GM19023 (cell line): ENCODE measurements at regions not wholly inside any gene's neighbourhood (a gene's known extent, or its start where the extent isn't known, plus 50 kb on each side); places are given as distances from the start of the nearest gene placed in this dataset.

Source experiments
- ATAC-seq: cut with Tn5 transposase; IDR thresholded peaks from one replicate; pipeline ENCODE4 v1.9.1; 2021; ENCODE audit warnings: mild to moderate bottlenecking, moderate library complexity; ENCODE audit not compliant: unreplicated experiment

GRCh38 chr4:135238940-135239339 is 1037.4 kb upstream of the PABPC4L start:
- ATAC-seq, result no peak

GRCh38 chr4:135236048-135236447 is 1034.5 kb upstream of the PABPC4L start:
- no peak for ATAC-seq

GRCh38 chr4:135227842-135228241 is 1026.3 kb upstream of the PABPC4L start:
- ATAC-seq, result no peak

GRCh38 chr4:135225551-135225950 is 1024.0 kb upstream of the PABPC4L start:
- ATAC-seq, result no peak

- no peak for ATAC-seq
Observed at GRCh38 chr4:135210341-135210740, 1008.8 kb upstream of the PABPC4L start.

- ATAC-seq, result no peak
Observed at GRCh38 chr4:135207531-135207930, 1005.9 kb upstream of the PABPC4L start.

- no peak for ATAC-seq
Observed at GRCh38 chr4:135204311-135204710, 1002.7 kb upstream of the PABPC4L start.

- no peak for ATAC-seq
Observed at GRCh38 chr4:135201081-135201480, 999.5 kb upstream of the PABPC4L start.

GRCh38 chr4:135197641-135198040 is 996.1 kb upstream of the PABPC4L start:
- ATAC-seq, result no peak

- no peak for ATAC-seq
Observed at GRCh38 chr4:135194477-135194876, 992.9 kb upstream of the PABPC4L start.

GRCh38 chr4:135192751-135193535 is 991.4 kb upstream of the PABPC4L start:
- no peak for ATAC-seq

GRCh38 chr4:135191596-135191995 is 990.0 kb upstream of the PABPC4L start:
- no peak for ATAC-seq

- ATAC-seq, result no peak
Observed at GRCh38 chr4:135186002-135186401, 984.4 kb upstream of the PABPC4L start.

GRCh38 chr4:135185256-135185655 is 983.7 kb upstream of the PABPC4L start:
- ATAC-seq, result no peak

GRCh38 chr4:135184715-135185114 is 983.1 kb upstream of the PABPC4L start:
- ATAC-seq, result no peak

GRCh38 chr4:135177321-135177720 is 975.7 kb upstream of the PABPC4L start:
- no peak for ATAC-seq

GRCh38 chr4:135166661-135167060 is 965.1 kb upstream of the PABPC4L start:
- no peak for ATAC-seq

GRCh38 chr4:135164601-135165000 is 963.0 kb upstream of the PABPC4L start:
- no peak for ATAC-seq

GRCh38 chr4:135144498-135144897 is 942.9 kb upstream of the PABPC4L start:
- ATAC-seq, result no peak

- ATAC-seq, result no peak
Observed at GRCh38 chr4:135124196-135124595, 922.6 kb upstream of the PABPC4L start.

GRCh38 chr4:135123632-135124031 is 922.0 kb upstream of the PABPC4L start:
- no peak for ATAC-seq

GRCh38 chr4:135122457-135122856 is 920.9 kb upstream of the PABPC4L start:
- no peak for ATAC-seq

- no peak for ATAC-seq
Observed at GRCh38 chr4:135120195-135120594, 918.6 kb upstream of the PABPC4L start.
